HG02763 (cell line): ENCODE measurements at regions not wholly inside any gene's neighbourhood (a gene's known extent, or its start where the extent isn't known, plus 50 kb on each side); places are given as distances from the start of the nearest gene placed in this dataset.

ENCODE experiments used
- ATAC-seq: cut with Tn5 transposase; IDR thresholded peaks from one replicate; pipeline ENCODE4 v1.9.1; 2021; ENCODE audit warnings: mild to moderate bottlenecking, moderate library complexity; ENCODE audit not compliant: unreplicated experiment

GRCh38 chr10:129163531-129163930 is 303.5 kb upstream of the MGMT start:
- no peak for ATAC-seq

DNA sequence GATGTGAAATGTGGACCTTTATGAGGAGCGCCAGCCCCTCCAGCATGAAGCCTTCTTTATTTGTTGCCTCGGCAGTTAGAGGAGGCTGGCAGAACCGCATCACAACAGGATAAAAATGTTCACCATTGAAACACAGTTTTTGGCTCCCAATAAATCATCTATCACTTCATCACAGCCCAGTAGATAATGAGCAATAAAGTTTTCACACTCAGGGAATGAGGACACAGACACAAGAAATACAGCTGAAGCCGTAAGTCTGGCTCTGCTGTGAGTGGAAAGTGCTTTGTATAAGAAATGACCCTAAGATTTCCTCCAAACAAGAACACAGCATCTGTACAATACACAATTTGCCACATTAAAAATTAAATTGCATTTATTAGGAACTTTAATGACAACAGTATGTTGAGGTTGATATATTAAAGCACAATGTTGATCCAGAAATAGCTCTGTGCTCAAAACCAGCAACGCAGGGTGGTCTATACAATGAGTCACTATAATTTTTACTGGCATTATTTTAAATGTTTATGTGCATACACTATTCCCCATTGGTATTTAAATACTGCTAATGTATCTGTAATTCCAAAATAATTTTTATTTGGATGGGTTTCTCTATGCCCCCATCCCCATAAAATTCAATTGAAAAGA is 301.8 kb upstream of the MGMT start:
- no peak for ATAC-seq

GRCh38 chr10:129165770-129166169 is 301.3 kb upstream of the MGMT start:
- ATAC-seq = no peak

DNA sequence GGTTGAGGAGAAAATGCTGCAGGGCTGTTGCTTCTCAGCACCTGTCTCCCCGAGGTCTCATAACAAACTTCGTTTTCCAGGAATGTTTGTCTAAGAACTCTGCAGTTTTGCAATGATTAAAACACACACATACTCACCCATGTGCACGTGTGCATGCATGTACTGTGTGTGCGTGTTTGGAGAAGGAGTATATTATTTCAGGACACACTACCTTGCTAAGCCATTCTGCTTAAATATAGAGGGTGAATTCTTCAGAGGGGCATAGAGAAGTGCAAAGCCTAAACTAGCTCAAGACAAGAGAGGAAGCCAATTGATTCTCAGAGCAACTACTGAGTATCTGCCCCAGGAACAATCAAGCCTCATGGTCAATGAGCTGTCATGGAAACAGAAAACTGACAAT is 298.4 kb upstream of the MGMT start:
- no peak for ATAC-seq

DNA sequence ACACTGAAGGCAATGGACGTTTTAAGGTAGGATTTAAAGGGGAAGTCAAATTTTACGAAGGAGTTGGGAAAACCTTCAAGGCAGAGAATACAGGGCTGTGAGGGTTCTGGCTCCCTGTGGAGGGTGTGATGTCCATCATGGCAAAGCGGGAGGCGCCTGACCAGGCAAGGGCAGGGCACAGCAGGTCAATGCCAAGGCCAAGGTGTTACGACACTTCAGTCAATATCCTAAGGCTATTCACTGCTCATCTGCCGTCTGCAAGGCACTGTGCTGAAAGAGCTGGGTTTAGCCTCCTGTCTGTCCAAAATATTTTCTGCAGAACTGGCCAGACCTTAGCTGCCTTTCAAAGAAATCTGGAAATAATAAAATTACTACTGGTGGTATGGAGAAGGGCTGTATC is 297.9 kb upstream of the MGMT start:
- ATAC-seq = no peak

GRCh38 chr10:129170812-129171211 is 296.2 kb upstream of the MGMT start:
- no peak for ATAC-seq

DNA sequence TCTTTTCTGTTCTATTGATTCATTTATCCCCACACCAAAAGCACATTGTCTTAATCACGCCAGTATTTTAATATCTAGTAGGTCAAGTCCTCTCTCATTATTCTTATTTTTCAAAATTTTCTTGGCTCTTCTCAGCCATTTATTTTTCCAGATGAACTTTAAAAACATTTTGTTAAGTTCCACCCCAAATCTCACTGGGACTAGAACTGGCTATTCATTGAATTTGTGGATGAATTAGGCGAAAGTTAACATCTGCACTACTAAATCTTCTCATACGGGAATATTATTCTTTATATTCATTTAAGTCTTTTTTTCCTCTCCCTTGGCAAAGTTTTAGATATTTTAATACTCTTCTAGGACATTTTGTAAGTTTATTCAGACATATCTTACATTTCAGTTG is 295.2 kb upstream of the MGMT start:
- ATAC-seq = no peak

- no peak for ATAC-seq
Measured at GRCh38 chr10:129174232-129175014, 292.6 kb upstream of the MGMT start.

DNA sequence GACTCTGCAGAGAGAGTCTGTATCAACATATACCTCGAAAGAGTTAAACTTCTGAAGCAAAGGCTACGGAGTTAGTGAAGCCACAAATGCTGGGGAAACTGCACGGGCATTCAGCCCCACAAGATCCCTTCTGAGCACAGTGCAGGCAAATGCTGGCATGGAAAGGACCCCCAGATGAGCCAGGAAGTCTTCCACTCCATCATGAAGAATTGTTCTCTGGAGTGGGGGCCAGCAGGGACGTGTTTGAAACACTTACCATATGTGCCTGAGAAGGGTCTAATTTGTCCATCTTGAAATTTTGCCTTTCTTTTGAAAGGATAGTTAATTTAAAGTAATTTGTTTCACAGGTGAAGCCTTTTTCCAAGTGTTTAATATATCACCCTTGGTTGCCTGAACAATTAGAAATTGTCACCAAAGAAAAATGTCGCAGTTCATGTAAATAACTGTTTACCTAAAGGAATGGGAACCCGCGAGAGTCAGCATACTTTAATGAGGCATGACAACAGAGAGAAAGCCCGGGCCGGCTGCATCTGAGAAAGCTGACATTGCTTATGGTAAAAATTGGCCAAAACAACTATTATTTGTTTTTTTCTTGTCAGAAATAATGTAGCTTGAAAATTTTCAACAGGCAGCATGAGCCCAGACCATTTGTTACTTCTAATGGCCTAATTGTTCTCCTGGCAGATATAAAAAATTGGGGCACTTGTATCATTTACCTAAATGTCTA is 287.6 kb upstream of the MGMT start:
- no peak for ATAC-seq

- no peak for ATAC-seq
Measured at GRCh38 chr10:129179972-129180678, 286.9 kb upstream of the MGMT start.

DNA sequence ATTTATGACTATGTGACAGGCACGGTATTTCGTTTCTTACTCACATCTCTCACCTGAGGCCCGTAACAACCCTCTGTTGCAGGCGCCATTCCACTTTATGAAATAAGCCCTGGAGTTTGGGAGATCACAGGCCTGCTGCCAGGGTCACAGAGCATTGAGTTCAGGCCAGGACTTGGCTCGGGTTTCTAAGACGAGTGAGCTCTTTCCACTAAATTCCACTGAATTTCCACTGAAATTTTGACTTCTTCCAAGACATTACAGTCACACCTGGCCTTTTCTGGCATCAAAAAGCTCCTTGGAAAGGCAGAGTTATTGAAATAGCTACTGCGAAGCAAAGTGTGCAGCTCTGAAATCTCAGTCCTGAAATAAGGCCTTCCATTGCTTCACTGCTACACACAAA is 282.8 kb upstream of the MGMT start:
- no peak for ATAC-seq

GRCh38 chr10:129187331-129187730 is 279.7 kb upstream of the MGMT start:
- no peak for ATAC-seq

GRCh38 chr10:129191797-129192196 is 275.2 kb upstream of the MGMT start:
- ATAC-seq = no peak

GRCh38 chr10:129192344-129193128 is 274.5 kb upstream of the MGMT start:
- ATAC-seq = no peak

DNA sequence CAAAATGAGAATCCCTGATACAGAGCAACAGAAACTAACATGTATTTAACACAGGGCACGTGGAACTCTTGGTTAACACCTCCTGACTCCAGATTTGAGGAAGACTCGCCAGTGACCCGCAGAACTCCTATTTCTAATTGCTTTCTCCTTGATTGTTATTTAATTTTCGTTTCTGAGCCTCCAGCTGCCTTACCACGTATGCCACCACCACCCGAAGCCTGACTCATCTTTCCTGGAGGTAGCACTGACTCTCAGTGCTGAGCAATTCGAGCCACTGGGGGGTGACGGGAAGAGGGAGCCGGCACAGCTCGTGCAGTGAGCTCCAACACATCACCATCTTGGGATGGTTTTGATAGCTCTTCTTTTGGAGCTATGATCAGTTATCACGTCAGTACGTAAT is 273.9 kb upstream of the MGMT start:
- no peak for ATAC-seq

- no peak for ATAC-seq
Measured at GRCh38 chr10:129194181-129194870, 272.7 kb upstream of the MGMT start.

- ATAC-seq = no peak
Measured at GRCh38 chr10:129199826-129200225, 267.2 kb upstream of the MGMT start.

GRCh38 chr10:129203819-129204218 is 263.2 kb upstream of the MGMT start:
- no peak for ATAC-seq

- no peak for ATAC-seq
Measured at GRCh38 chr10:129207297-129207696, 259.7 kb upstream of the MGMT start.

GRCh38 chr10:129210876-129211275 is 256.2 kb upstream of the MGMT start:
- ATAC-seq = no peak
